OCI-LY3 (cell line): ENCODE measurements at regions not wholly inside any gene's neighbourhood (a gene's known extent, or its start where the extent isn't known, plus 50 kb on each side); places are given as distances from the start of the nearest gene placed in this dataset.

Source experiments
- EZH2phosphoT487 ChIP-seq: fragments of 200-600 bp; shearing (Covaris generic); IDR thresholded peaks from 2 replicates; pipeline ENCODE4 v1.6.1; 2018; ENCODE audit warnings: antibody characterized with exemption, mixed run types, low read depth
- TF ChIP-seq, protein P1 (sequence below): fragments of 200-600, 300-600 bp; sonication (generic); IDR thresholded peaks from 2 replicates; pipeline ENCODE4 v1.5.1; 2014; ENCODE audit warnings: antibody characterized with exemption, low read length, low read depth

DNA sequence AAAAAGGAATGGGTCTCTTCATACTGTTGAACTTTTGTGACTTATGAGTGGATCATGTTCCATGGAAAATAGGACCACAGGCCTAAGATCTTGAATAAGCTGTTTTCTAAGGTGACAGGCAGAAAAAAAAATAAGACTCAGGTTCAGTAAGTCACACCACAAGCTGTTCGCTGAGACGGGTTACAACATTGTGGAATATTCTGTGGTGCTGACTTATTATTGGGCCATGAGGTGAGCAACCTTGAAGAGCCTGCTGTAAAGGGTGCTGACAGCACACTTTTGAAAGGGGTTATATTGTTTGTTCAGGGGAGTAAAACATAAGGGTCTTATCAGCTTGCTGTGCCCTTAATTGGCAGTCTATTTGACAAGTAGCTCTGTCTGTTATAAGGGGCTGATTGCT lies 439.8 kb upstream of the SLC14A2 start:
- TF ChIP-seq, protein P1, sequence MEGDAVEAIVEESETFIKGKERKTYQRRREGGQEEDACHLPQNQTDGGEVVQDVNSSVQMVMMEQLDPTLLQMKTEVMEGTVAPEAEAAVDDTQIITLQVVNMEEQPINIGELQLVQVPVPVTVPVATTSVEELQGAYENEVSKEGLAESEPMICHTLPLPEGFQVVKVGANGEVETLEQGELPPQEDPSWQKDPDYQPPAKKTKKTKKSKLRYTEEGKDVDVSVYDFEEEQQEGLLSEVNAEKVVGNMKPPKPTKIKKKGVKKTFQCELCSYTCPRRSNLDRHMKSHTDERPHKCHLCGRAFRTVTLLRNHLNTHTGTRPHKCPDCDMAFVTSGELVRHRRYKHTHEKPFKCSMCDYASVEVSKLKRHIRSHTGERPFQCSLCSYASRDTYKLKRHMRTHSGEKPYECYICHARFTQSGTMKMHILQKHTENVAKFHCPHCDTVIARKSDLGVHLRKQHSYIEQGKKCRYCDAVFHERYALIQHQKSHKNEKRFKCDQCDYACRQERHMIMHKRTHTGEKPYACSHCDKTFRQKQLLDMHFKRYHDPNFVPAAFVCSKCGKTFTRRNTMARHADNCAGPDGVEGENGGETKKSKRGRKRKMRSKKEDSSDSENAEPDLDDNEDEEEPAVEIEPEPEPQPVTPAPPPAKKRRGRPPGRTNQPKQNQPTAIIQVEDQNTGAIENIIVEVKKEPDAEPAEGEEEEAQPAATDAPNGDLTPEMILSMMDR: no peak
- no peak for TF ChIP-seq EZH2phosphoT487
